ENCODE measurements at regions not wholly inside any gene's neighbourhood (a gene's known extent, or its start where the extent isn't known, plus 50 kb on each side); places are given as distances from the start of the nearest gene placed in this dataset.

DNA sequence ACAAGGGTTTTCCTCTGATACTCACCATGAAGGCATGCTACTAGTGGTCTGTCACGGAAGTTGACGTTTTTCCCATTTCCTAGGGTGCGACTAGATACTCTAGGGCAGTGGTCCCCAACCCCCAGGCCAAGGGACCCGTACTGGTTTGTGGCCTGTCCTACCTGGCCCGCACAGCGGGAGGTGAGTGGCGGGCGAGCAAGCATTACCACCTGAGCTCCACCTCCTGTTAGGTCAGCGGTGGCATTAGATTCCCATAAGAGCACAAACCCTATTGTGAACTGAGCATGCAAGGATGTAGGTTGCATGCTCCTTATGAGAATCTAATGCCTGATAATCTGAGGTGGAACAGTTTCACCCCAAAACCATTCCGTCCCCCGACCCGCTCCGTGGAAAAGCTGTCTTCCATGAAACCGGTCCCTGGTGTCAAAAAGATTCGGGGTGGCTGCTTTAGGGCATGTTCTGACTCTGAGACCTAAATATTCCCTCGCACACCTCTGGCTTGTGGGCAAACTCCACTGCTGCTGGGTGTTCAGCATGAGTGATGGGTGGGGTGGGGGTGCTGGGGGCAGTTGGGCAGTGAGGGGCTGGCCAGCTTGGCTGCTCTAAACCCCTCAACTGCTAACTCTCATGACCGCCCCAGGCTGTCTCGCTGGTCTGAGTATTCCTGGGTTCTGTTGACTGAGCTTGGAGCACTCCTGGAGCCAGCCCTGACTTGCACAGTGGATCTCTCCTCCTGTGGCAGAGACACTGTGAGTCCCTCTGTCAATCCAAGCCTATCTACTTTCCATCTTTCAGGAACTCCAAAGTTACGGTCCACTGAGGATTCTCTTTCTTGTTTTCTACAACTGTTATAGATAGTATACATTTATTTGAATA is 78.3 kb upstream of the NEK6 start:
- no peak overlapping the region for H3K4me2 ChIP-seq (ENCODE audit: low read length)
- WGBS (ENCODE audit: extremely low coverage, insufficient coverage, insufficient read length), result no CpG with 5 or more reads among the region's 19 CpGs

DNA sequence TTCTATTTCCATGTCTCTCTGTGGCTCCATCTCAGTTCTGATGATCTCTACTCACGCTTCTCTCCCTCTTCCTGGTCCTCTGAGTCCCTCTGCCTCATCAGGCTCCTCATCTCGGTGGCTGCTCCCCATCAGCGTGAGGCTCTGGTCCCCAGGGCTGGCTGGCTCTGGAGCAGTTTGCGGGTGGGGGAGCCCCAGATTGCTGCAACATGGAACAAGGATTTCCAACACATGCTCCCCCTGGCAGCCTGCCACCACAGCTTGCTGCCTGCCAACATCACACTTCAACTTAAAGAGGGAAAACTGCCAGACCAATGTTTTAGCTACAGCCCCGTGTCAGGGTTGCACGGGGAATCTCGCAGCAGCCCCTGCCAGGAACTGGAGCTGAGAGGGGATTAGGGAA is 77.2 kb upstream of the NEK6 start:
- H3K4me2 ChIP-seq (ENCODE audit: low read length), result no peak overlapping the region
- H3K9ac ChIP-seq (ENCODE audit: low read length), result no peak overlapping the region
- H3K9me3 ChIP-seq (ENCODE audit: insufficient read depth, low read depth, low read length), result peaks cover 2% of the 10 kb centered on the region
- H4K8ac ChIP-seq (ENCODE audit: low read depth, low read length), result no peak overlapping the region
- H3K4me3 ChIP-seq (ENCODE audit: low read depth, low read length), result no peak overlapping the region
- no peaks in the 10 kb centered on the region for H3K79me2 ChIP-seq (ENCODE audit: control insufficient read depth, insufficient read depth, low read length, poor library complexity)
- H3K79me1 ChIP-seq (ENCODE audit: low read length), result no peaks in the 10 kb centered on the region
- no peak overlapping the region for H3K14ac ChIP-seq (ENCODE audit: low read length)
- no CpG with 5 or more reads among the region's 7 CpGs for WGBS (ENCODE audit: extremely low coverage, insufficient coverage, insufficient read length)
- H3K36me3 ChIP-seq (ENCODE audit: control insufficient read depth in 1 of 2, insufficient read depth in 2 of 2, low read length in 2 of 2), result no peaks in the 10 kb centered on the region
- no peak overlapping the region for H3K23ac ChIP-seq (ENCODE audit: low read length)
- DNase-seq, result no peak
- H2BK120ac ChIP-seq (ENCODE audit: insufficient read depth, low read length, poor library complexity), result no peak overlapping the region
- H3K4ac ChIP-seq (ENCODE audit: low read depth, low read length), result no peak overlapping the region
- no peak overlapping the region for H4K91ac ChIP-seq (ENCODE audit: low read depth, low read length)
- H3K27me3 ChIP-seq (ENCODE audit: insufficient read depth, low read length), result no peaks in the 10 kb centered on the region
- H2AK5ac ChIP-seq (ENCODE audit: low read length), result no peak overlapping the region
- H4K12ac ChIP-seq (ENCODE audit: low read depth, low read length), result no peak overlapping the region
- no peak overlapping the region for H2AFZ ChIP-seq (ENCODE audit: insufficient read depth, low read length, poor library complexity)
- no peak overlapping the region for H2BK5ac ChIP-seq (ENCODE audit: low read depth, low read length, poor library complexity)
- no peak overlapping the region for H3K27ac ChIP-seq (ENCODE audit: low read depth, low read length)
- H3K4me1 ChIP-seq (ENCODE audit: control insufficient read depth in 1 of 2, insufficient read depth in 2 of 2, low read length in 2 of 2), result no peaks in the 10 kb centered on the region
- H3K18ac ChIP-seq (ENCODE audit: low read length), result no peak overlapping the region
- H2BK12ac ChIP-seq (ENCODE audit: low read length), result no peak overlapping the region

More for the DNA sequence above, 78.3 kb upstream of the NEK6 start:
- H2AK5ac ChIP-seq (ENCODE audit: low read length), result no peak overlapping the region
- H3K18ac ChIP-seq (ENCODE audit: low read length), result no peak overlapping the region
- H2AFZ ChIP-seq (ENCODE audit: insufficient read depth, low read length, poor library complexity), result no peak overlapping the region
- no peaks in the 10 kb centered on the region for H3K79me2 ChIP-seq (ENCODE audit: control insufficient read depth, insufficient read depth, low read length, poor library complexity)
- H3K9me3 ChIP-seq (ENCODE audit: insufficient read depth, low read depth, low read length), result peaks cover 2% of the 10 kb centered on the region
- H3K27me3 ChIP-seq (ENCODE audit: insufficient read depth, low read length), result no peaks in the 10 kb centered on the region
- no peak overlapping the region for H3K4me3 ChIP-seq (ENCODE audit: low read depth, low read length)
- H3K4ac ChIP-seq (ENCODE audit: low read depth, low read length), result no peak overlapping the region
- H3K79me1 ChIP-seq (ENCODE audit: low read length), result no peaks in the 10 kb centered on the region
- no peak overlapping the region for H2BK5ac ChIP-seq (ENCODE audit: low read depth, low read length, poor library complexity)
- DNase-seq, result peak; percentile 20 to 36
- H3K23ac ChIP-seq (ENCODE audit: low read length), result no peak overlapping the region
- no peak overlapping the region for H2BK12ac ChIP-seq (ENCODE audit: low read length)
- H3K14ac ChIP-seq (ENCODE audit: low read length), result no peak overlapping the region
- no peaks in the 10 kb centered on the region for H3K4me1 ChIP-seq (ENCODE audit: control insufficient read depth in 1 of 2, insufficient read depth in 2 of 2, low read length in 2 of 2)
- H3K9ac ChIP-seq (ENCODE audit: low read length), result no peak overlapping the region
- H4K91ac ChIP-seq (ENCODE audit: low read depth, low read length), result no peak overlapping the region
- no peaks in the 10 kb centered on the region for H3K36me3 ChIP-seq (ENCODE audit: control insufficient read depth in 1 of 2, insufficient read depth in 2 of 2, low read length in 2 of 2)
- no peak overlapping the region for H4K12ac ChIP-seq (ENCODE audit: low read depth, low read length)
- H2BK120ac ChIP-seq (ENCODE audit: insufficient read depth, low read length, poor library complexity), result no peak overlapping the region
- H4K8ac ChIP-seq (ENCODE audit: low read depth, low read length), result no peak overlapping the region
- no peak overlapping the region for H3K27ac ChIP-seq (ENCODE audit: low read depth, low read length)

DNA sequence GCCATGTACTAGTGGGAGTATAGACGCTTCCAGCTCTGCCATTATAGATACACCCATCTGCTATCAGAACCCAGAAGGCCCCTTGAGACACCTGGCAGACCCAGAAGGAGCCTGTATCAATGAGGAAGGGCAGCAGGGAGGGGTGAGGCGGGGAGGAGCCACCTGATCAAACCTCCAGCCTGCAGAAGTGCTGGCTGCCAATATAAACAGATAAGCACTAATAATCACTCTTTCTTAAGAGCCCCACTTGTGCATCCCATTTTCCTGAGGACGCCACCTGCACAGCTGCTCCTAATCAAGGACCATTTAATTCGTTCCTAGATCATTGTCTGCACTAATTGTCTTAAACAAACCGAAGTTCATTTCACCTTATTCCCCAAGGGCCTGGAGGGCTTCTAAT is 75.0 kb upstream of the NEK6 start:
- Histone ChIP-seq H4K91ac (ENCODE audit: low read depth, low read length) (no peak overlapping the region), H3K79me1 (ENCODE audit: low read length) (no peaks in the 10 kb centered on the region), H3K27me3 (ENCODE audit: insufficient read depth, low read length) (no peaks in the 10 kb centered on the region), H2AFZ (ENCODE audit: insufficient read depth, low read length, poor library complexity) (no peak overlapping the region), H2AK5ac (ENCODE audit: low read length) (no peak overlapping the region), H4K12ac (ENCODE audit: low read depth, low read length) (no peak overlapping the region), H2BK5ac (ENCODE audit: low read depth, low read length, poor library complexity) (no peak overlapping the region), H2BK120ac (ENCODE audit: insufficient read depth, low read length, poor library complexity) (no peak overlapping the region), H3K9ac (ENCODE audit: low read length) (no peak overlapping the region), H3K18ac (ENCODE audit: low read length) (no peak overlapping the region), H3K4me1 (ENCODE audit: control insufficient read depth in 1 of 2, insufficient read depth in 2 of 2, low read length in 2 of 2) (no peaks in the 10 kb centered on the region), H3K79me2 (ENCODE audit: control insufficient read depth, insufficient read depth, low read length, poor library complexity) (no peaks in the 10 kb centered on the region), H2BK12ac (ENCODE audit: low read length) (no peak overlapping the region), H3K27ac (ENCODE audit: low read depth, low read length) (no peak overlapping the region), H3K4me2 (ENCODE audit: low read length) (no peak overlapping the region), H3K4ac (ENCODE audit: low read depth, low read length) (no peak overlapping the region), H3K14ac (ENCODE audit: low read length) (no peak overlapping the region), H3K4me3 (ENCODE audit: low read depth, low read length) (no peak overlapping the region), H3K23ac (ENCODE audit: low read length) (no peak overlapping the region), H4K8ac (ENCODE audit: low read depth, low read length) (no peak overlapping the region), H3K36me3 (ENCODE audit: control insufficient read depth in 1 of 2, insufficient read depth in 2 of 2, low read length in 2 of 2) (no peaks in the 10 kb centered on the region), H3K9me3 (ENCODE audit: insufficient read depth, low read depth, low read length) (peaks cover 2% of the 10 kb centered on the region)
- DNase-seq, result no peak
- WGBS (ENCODE audit: extremely low coverage, insufficient coverage, insufficient read length), result no CpG with 5 or more reads among the region's 5 CpGs

DNA sequence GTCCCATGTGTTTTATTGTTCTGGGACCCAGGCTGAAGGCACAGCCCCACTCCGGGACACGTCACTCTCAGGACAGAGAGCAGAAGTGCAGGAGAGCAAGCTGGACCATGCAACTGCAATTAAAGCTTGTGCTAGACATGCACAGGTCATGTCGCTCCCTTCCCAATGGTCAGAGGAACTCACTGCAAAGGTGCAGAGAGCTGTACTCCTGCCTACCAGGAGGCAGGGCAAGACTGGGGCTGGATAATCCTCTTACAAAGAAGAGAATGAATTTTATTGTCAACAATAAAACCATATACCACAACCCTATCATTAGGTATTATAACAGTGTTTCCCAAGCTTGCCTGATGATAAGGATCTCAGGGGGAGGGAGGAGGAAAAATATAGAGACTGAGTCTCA is 74.0 kb upstream of the NEK6 start:
- peaks cover 3% of the 10 kb centered on the region for H3K9me3 ChIP-seq (ENCODE audit: insufficient read depth, low read depth, low read length)
- H3K9ac ChIP-seq (ENCODE audit: low read length), result no peak overlapping the region
- H3K4me1 ChIP-seq (ENCODE audit: control insufficient read depth in 1 of 2, insufficient read depth in 2 of 2, low read length in 2 of 2), result no peaks in the 10 kb centered on the region
- H3K4ac ChIP-seq (ENCODE audit: low read depth, low read length), result no peak overlapping the region
- H3K23ac ChIP-seq (ENCODE audit: low read length), result no peak overlapping the region
- no peak overlapping the region for H3K4me2 ChIP-seq (ENCODE audit: low read length)
- no peaks in the 10 kb centered on the region for H3K79me1 ChIP-seq (ENCODE audit: low read length)
- H4K8ac ChIP-seq (ENCODE audit: low read depth, low read length), result no peak overlapping the region
- no peaks in the 10 kb centered on the region for H3K27me3 ChIP-seq (ENCODE audit: insufficient read depth, low read length)
- H3K79me2 ChIP-seq (ENCODE audit: control insufficient read depth, insufficient read depth, low read length, poor library complexity), result no peaks in the 10 kb centered on the region
- no peak overlapping the region for H3K4me3 ChIP-seq (ENCODE audit: low read depth, low read length)
- H2AK5ac ChIP-seq (ENCODE audit: low read length), result no peak overlapping the region
- no peak overlapping the region for H3K14ac ChIP-seq (ENCODE audit: low read length)
- no peak overlapping the region for H2BK120ac ChIP-seq (ENCODE audit: insufficient read depth, low read length, poor library complexity)
- no peak for DNase-seq
- no peak overlapping the region for H2BK12ac ChIP-seq (ENCODE audit: low read length)
- no peaks in the 10 kb centered on the region for H3K36me3 ChIP-seq (ENCODE audit: control insufficient read depth in 1 of 2, insufficient read depth in 2 of 2, low read length in 2 of 2)
- no peak overlapping the region for H2AFZ ChIP-seq (ENCODE audit: insufficient read depth, low read length, poor library complexity)
- no peak overlapping the region for H4K91ac ChIP-seq (ENCODE audit: low read depth, low read length)
- H2BK5ac ChIP-seq (ENCODE audit: low read depth, low read length, poor library complexity), result no peak overlapping the region
- WGBS (ENCODE audit: extremely low coverage, insufficient coverage, insufficient read length), result no CpG with 5 or more reads among the region's 3 CpGs
- H3K27ac ChIP-seq (ENCODE audit: low read depth, low read length), result no peak overlapping the region
- no peak overlapping the region for H3K18ac ChIP-seq (ENCODE audit: low read length)
- H4K12ac ChIP-seq (ENCODE audit: low read depth, low read length), result no peak overlapping the region
